Bronchial epithelial cell (primary cell): ENCODE measurements at regions not wholly inside any gene's neighbourhood (a gene's known extent, or its start where the extent isn't known, plus 50 kb on each side); places are given as distances from the start of the nearest gene placed in this dataset.

Experiments used
- DNase-seq: peaks from one replicate; pipeline ENCODE4 v3.0.0-alpha.2; 2010; ENCODE audit warnings: low read depth
- FAIRE-seq: peaks from 2 replicates; lab custom pipeline; 2011; peaks lifted over from hg19 to GRCh38; lab: Jason Lieb, UNC
- H3K27me3 ChIP-seq: 2 replicates; pipeline ENCODE4 v1.5.1; 2011; ENCODE audit warnings: low read length; ENCODE audit not compliant: control insufficient read depth, insufficient read depth
- H3K36me3 ChIP-seq: 2 replicates; pipeline ENCODE4 v1.5.1; 2011; ENCODE audit warnings: low read length; ENCODE audit not compliant: control insufficient read depth, insufficient read depth
- H3K4me3 ChIP-seq: 2 replicates; pipeline ENCODE4 v1.5.1; 2011; ENCODE audit warnings: mild to moderate bottlenecking, low read depth, low read length, control low read depth
- CTCF ChIP-seq: IDR thresholded peaks from 2 replicates; pipeline ENCODE4 v1.5.1; 2011; ENCODE audit warnings: mild to moderate bottlenecking, moderate library complexity, low read length, control low read depth, inconsistent platforms; ENCODE audit not compliant: insufficient read depth, severe bottlenecking

GRCh38 chr21:35511696-35512162 lies 462.6 kb upstream of the RUNX1 start:
- no peaks in the 10 kb centered on the region for H3K27me3 ChIP-seq
- no peak for TF ChIP-seq CTCF
- no peaks in the 10 kb centered on the region for H3K36me3 ChIP-seq
- no peak for FAIRE-seq
- no peak overlapping the region for H3K4me3 ChIP-seq
- peak; percentile 77 for DNase-seq

- peak; percentile 91 for DNase-seq
- Histone ChIP-seq H3K4me3 (no peak overlapping the region), H3K27me3 (no peaks in the 10 kb centered on the region), H3K36me3 (no peaks in the 10 kb centered on the region)
- no peak for TF ChIP-seq CTCF
- no peak for FAIRE-seq
These were observed 462.0 kb upstream of the RUNX1 start for GRCh38 chr21:35510957-35511695.

- DNase-seq (peak; percentile 87), FAIRE-seq (no peak)
- no peak for TF ChIP-seq CTCF
- Histone ChIP-seq H3K27me3 (no peaks in the 10 kb centered on the region), H3K4me3 (no peak overlapping the region), H3K36me3 (no peaks in the 10 kb centered on the region)
These were observed 461.2 kb upstream of the RUNX1 start for GRCh38 chr21:35510294-35510693.

GRCh38 chr21:35509001-35509704 lies 460.1 kb upstream of the RUNX1 start:
- Histone ChIP-seq H3K36me3 (no peaks in the 10 kb centered on the region), H3K4me3 (no peak overlapping the region), H3K27me3 (no peaks in the 10 kb centered on the region)
- TF ChIP-seq CTCF = no peak
- no peak for FAIRE-seq
- no peak for DNase-seq

GRCh38 chr21:35508139-35508888 lies 459.2 kb upstream of the RUNX1 start:
- FAIRE-seq (no peak), DNase-seq (peak; percentile 47)
- no peaks in the 10 kb centered on the region for H3K36me3 ChIP-seq
- H3K4me3 ChIP-seq = no peak overlapping the region
- H3K27me3 ChIP-seq = no peaks in the 10 kb centered on the region
- peak; percentile 2 for TF ChIP-seq CTCF
